C4-2B (cell line): ENCODE measurements at regions not wholly inside any gene's neighbourhood (a gene's known extent, or its start where the extent isn't known, plus 50 kb on each side); places are given as distances from the start of the nearest gene placed in this dataset.

Source experiments
- CTCF ChIP-seq: fragments of 450-650 bp; conservative IDR thresholded peaks from 2 replicates; pipeline ENCODE4 v1.5.1; 2017; ENCODE audit warnings: mild to moderate bottlenecking
- ZFX ChIP-seq: fragments of 450-650 bp; IDR thresholded peaks from 2 replicates; pipeline ENCODE4 v1.6.1; 2017

- TF ChIP-seq CTCF (no peak), ZFX (no peak)
These were observed 1047.3 kb downstream of the PCDH18 start for GRCh38 chr4:136484996-136485395.
